Ectodermal cell (in vitro differentiated cells): ENCODE measurements at regions not wholly inside any gene's neighbourhood (a gene's known extent, or its start where the extent isn't known, plus 50 kb on each side); places are given as distances from the start of the nearest gene placed in this dataset.

Experiments used
- H3K27ac ChIP-seq: 2 replicates; pipeline ENCODE4 v1.7.0; 2013; ENCODE audit warnings: mild to moderate bottlenecking, low read depth, low read length; ENCODE audit not compliant: insufficient read depth, poor library complexity, severe bottlenecking
- H3K27me3 ChIP-seq: 2 replicates; pipeline ENCODE4 v1.7.0; 2013; ENCODE audit warnings: mild to moderate bottlenecking, low read length; ENCODE audit not compliant: insufficient read depth, control insufficient read depth, poor library complexity, severe bottlenecking
- H3K36me3 ChIP-seq: one replicate; pipeline ENCODE4 v1.7.0; 2013; ENCODE audit warnings: low read length; ENCODE audit not compliant: control insufficient read depth, insufficient read depth
- H3K4me1 ChIP-seq: one replicate; pipeline ENCODE4 v1.7.0; 2013; ENCODE audit warnings: low read length; ENCODE audit not compliant: control insufficient read depth, insufficient read depth
- H3K4me3 ChIP-seq: 2 replicates; pipeline ENCODE4 v1.7.0; 2013; ENCODE audit warnings: low read depth, low read length, control low read depth; ENCODE audit not compliant: insufficient read depth
- H3K9me3 ChIP-seq: 2 replicates; pipeline ENCODE4 v1.7.0; 2013; ENCODE audit warnings: mild to moderate bottlenecking, low read length, moderate library complexity; ENCODE audit not compliant: control insufficient read depth
- WGBS, 2 experiments: methylation state at CpG; one replicate each; pipeline ENCODE4 v1.1.7; 2013; ENCODE audit warnings: missing lambda C conversion rate in 2 of 2; 5-methylcytosine and 5-hydroxymethylcytosine counted together

DNA sequence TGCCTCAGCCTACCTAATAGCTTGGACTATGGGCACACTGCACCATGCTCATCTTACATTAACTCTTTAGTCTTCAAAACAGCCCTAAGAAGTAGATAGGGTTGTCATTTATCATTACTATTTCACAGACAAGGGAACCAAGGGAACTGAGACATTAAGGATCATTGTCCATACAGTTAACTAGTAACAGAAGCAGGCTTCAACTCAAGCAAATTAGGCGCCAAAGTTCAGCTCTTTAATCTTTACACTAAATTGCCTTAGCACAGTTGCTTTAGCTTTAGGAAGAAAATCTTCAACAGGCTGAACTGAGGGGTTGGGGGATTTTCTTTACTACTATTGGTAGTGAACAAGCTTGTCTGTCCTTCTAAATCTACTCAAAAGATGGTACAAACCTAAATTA lies 68.8 kb upstream of the CAND1 start:
- H3K4me3 ChIP-seq, result no peak overlapping the region
- WGBS, 2 experiments, result 0% methylated on average over 1 of the region's 1 CpG
- H3K27me3 ChIP-seq, result no peaks in the 10 kb centered on the region
- H3K36me3 ChIP-seq, result no peaks in the 10 kb centered on the region
- no peak overlapping the region for H3K27ac ChIP-seq
- H3K4me1 ChIP-seq, result no peaks in the 10 kb centered on the region
- H3K9me3 ChIP-seq, result no peaks in the 10 kb centered on the region

DNA sequence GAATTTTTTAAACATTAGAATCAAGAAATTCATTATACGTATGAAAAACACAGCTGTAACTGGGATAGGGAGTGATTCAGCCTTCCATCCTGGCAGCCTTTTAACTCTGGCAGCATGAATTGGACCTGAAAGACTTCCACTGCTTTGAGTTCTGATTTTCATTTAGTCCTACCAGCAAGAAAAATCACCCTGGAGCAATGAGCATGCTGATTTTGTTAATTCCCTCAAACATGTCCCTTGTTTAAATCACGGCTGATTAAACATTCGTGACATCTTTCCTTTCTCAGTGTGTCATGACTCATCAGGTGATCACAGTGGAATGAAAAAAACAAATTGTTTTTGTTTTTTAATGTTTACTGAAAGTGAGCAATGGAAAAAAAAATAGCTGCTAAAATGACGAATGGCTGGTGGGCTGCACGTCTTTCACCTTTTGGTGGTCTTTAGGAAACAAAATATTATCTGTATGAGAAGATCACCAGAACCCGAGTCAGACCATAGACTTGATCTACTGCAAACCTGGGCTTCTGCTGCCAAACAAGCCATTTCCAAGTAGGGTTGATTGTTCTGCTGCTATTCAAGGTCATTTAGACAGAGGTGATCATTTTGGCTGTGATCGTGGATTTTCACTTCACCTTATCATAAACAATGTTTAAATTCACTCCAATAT lies 67.0 kb upstream of the CAND1 start:
- H3K4me1 ChIP-seq, result no peaks in the 10 kb centered on the region
- no peak overlapping the region for H3K27ac ChIP-seq
- no peak overlapping the region for H3K4me3 ChIP-seq
- no peaks in the 10 kb centered on the region for H3K9me3 ChIP-seq
- 75 to 77% methylated on average over 7 of the region's 7 CpGs for WGBS, 2 experiments
- no peaks in the 10 kb centered on the region for H3K27me3 ChIP-seq
- no peaks in the 10 kb centered on the region for H3K36me3 ChIP-seq

DNA sequence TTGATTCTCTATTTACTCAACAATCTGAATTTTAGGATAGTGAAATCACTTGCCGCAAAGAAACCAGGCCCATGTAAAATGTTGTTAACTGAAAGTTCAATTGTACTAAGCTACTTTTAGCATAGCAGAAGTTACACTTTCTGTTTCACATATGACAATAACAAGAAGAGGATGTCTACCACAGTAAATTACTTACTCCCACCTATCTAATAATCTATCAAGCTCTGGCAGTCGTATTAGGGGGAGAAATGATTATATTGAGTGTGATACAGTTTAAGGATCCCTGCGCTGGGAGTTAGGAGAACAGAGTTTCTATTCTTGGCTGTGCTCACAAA lies 66.5 kb upstream of the CAND1 start:
- no peak overlapping the region for H3K4me3 ChIP-seq
- no peaks in the 10 kb centered on the region for H3K36me3 ChIP-seq
- no peaks in the 10 kb centered on the region for H3K4me1 ChIP-seq
- H3K27me3 ChIP-seq, result no peaks in the 10 kb centered on the region
- no peak overlapping the region for H3K27ac ChIP-seq
- WGBS, 2 experiments, result 90 to 95% methylated on average over 2 of the region's 3 CpGs
- no peaks in the 10 kb centered on the region for H3K9me3 ChIP-seq

GRCh38 chr12:67208281-67209067 lies 60.7 kb upstream of the CAND1 start:
- H3K27me3 ChIP-seq, result no peaks in the 10 kb centered on the region
- H3K36me3 ChIP-seq, result no peaks in the 10 kb centered on the region
- no peaks in the 10 kb centered on the region for H3K4me1 ChIP-seq
- no peak overlapping the region for H3K4me3 ChIP-seq
- no peaks in the 10 kb centered on the region for H3K9me3 ChIP-seq
- H3K27ac ChIP-seq, result no peak overlapping the region
- 91 to 95% methylated on average over 8 of the region's 8 CpGs for WGBS, 2 experiments

DNA sequence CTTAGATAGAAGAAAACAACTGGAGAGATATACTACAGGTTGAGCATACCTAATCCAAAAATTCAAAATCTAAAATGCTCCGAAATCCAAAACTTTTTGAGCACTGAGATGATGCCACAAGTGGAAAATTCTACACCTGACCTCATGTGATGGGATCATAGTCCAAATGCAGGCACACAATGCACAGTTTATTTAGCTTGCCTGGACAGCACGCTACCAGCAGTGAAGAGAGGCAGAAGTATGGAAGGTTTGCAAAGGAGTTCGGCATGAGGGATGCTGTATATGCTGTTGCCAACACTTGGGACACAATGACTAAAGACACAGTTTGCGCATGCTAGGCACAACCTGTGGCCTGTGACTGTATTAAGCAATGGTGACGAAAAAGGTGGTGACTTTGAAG lies 58.1 kb upstream of the CAND1 start:
- 92% methylated on average over 5 of the region's 5 CpGs for WGBS, 2 experiments
- H3K4me3 ChIP-seq, result no peak overlapping the region
- H3K27me3 ChIP-seq, result no peaks in the 10 kb centered on the region
- no peaks in the 10 kb centered on the region for H3K4me1 ChIP-seq
- H3K36me3 ChIP-seq, result no peaks in the 10 kb centered on the region
- H3K9me3 ChIP-seq, result no peaks in the 10 kb centered on the region
- no peak overlapping the region for H3K27ac ChIP-seq

GRCh38 chr12:67211494-67211893 lies 57.7 kb upstream of the CAND1 start:
- H3K9me3 ChIP-seq, result no peaks in the 10 kb centered on the region
- 89 to 92% methylated on average over 2 of the region's 2 CpGs for WGBS, 2 experiments
- H3K4me1 ChIP-seq, result no peaks in the 10 kb centered on the region
- H3K27me3 ChIP-seq, result no peaks in the 10 kb centered on the region
- H3K27ac ChIP-seq, result no peak overlapping the region
- no peak overlapping the region for H3K4me3 ChIP-seq
- H3K36me3 ChIP-seq, result no peaks in the 10 kb centered on the region

GRCh38 chr12:67217647-67218046 lies 51.5 kb upstream of the CAND1 start:
- Histone ChIP-seq H3K36me3 (no peaks in the 10 kb centered on the region), H3K27me3 (no peaks in the 10 kb centered on the region), H3K4me1 (no peaks in the 10 kb centered on the region), H3K27ac (no peak overlapping the region), H3K4me3 (no peak overlapping the region), H3K9me3 (no peaks in the 10 kb centered on the region)
- WGBS, 2 experiments, result 88 to 94% methylated on average over 6 of the region's 6 CpGs
